SU-DHL-6 (cell line): ENCODE measurements at regions not wholly inside any gene's neighbourhood (a gene's known extent, or its start where the extent isn't known, plus 50 kb on each side); places are given as distances from the start of the nearest gene placed in this dataset.

Source experiments
- H2AFZ ChIP-seq: fragments of 200-600 bp; sonication (generic); 2 replicates; pipeline ENCODE4 v1.6.1; 2014; ENCODE audit warnings: low read depth, mild to moderate bottlenecking, moderate library complexity, mixed read lengths, antibody characterized with exemption, low read length; ENCODE audit not compliant: severe bottlenecking
- H3F3A ChIP-seq: fragments of 200-600 bp; shearing (Covaris generic); 2 replicates; pipeline ENCODE4 v1.6.0; 2016; ENCODE audit warnings: antibody characterized with exemption, mild to moderate bottlenecking; ENCODE audit not compliant: insufficient read depth
- H3K27ac ChIP-seq: fragments of 200-600 bp; sonication (generic); 2 replicates; pipeline ENCODE4 v1.5.1; 2016; ENCODE audit warnings: low read depth, mild to moderate bottlenecking, low read length, moderate library complexity, mixed read lengths
- H3K27me3 ChIP-seq: fragments of 200-600 bp; sonication (generic), shearing (Covaris generic); 2 replicates; pipeline ENCODE4 v1.6.0; 2014; ENCODE audit warnings: mild to moderate bottlenecking, low read length
- H3K36me3 ChIP-seq: fragments of 200-600 bp; sonication (generic); 2 replicates; pipeline ENCODE4 v1.6.1; 2014; ENCODE audit warnings: mild to moderate bottlenecking, low read length, mixed read lengths
- H3K4me2 ChIP-seq: fragments of 300-600, 200-600 bp; shearing (Covaris generic), sonication (generic); 2 replicates; pipeline ENCODE4 v1.6.0; 2014; ENCODE audit warnings: low read length, low read depth, mild to moderate bottlenecking; ENCODE audit not compliant: poor library complexity, severe bottlenecking
- H3K4me3 ChIP-seq: fragments of 200-600 bp; sonication (generic); 2 replicates; pipeline ENCODE4 v1.5.1; 2014; ENCODE audit warnings: antibody characterized with exemption, low read length, mild to moderate bottlenecking, mixed read lengths; ENCODE audit not compliant: insufficient read depth, poor library complexity, severe bottlenecking
- H3K79me2 ChIP-seq: fragments of 200-600 bp; sonication (generic); 2 replicates; pipeline ENCODE4 v1.6.1; 2014; ENCODE audit warnings: mild to moderate bottlenecking, low read length, moderate library complexity; ENCODE audit not compliant: insufficient read depth
- H3K9ac ChIP-seq: fragments of 200-600 bp; sonication (generic); 2 replicates; pipeline ENCODE4 v1.7.0; 2014; ENCODE audit warnings: mild to moderate bottlenecking, low read length
- H3K9me2 ChIP-seq: fragments of 200-600 bp; sonication (generic); replicated peaks from 2 replicates; pipeline ENCODE4 v1.6.1; 2014; ENCODE audit warnings: low read length; ENCODE audit not compliant: insufficient read depth
- H3K9me3 ChIP-seq: fragments of 200-600 bp; sonication (generic); 2 replicates; pipeline ENCODE4 v1.6.1; 2014; ENCODE audit warnings: low read length, mixed read lengths; ENCODE audit not compliant: insufficient read depth
- H4K20me1 ChIP-seq: fragments of 200-600 bp; sonication (generic); 2 replicates; pipeline ENCODE4 v1.6.1; 2014; ENCODE audit warnings: low read depth, mild to moderate bottlenecking, antibody characterized with exemption, low read length, moderate library complexity, mixed read lengths
- CTCF ChIP-seq: fragments of 200-600 bp; sonication (generic); IDR thresholded peaks from one replicate; pipeline ENCODE4 v1.5.1; 2017; ENCODE audit warnings: antibody characterized with exemption, mild to moderate bottlenecking, low read length, moderate library complexity; ENCODE audit not compliant: insufficient read depth, poor library complexity, severe bottlenecking
- EZH2phosphoT487 ChIP-seq: fragments of 200-600 bp; sonication (generic), shearing (Covaris generic); conservative IDR thresholded peaks from 2 replicates; pipeline ENCODE4 v1.6.1; 2018; ENCODE audit warnings: mild to moderate bottlenecking, antibody characterized with exemption, low read length, moderate library complexity, mixed read lengths

GRCh38 chr3:127358641-127359040 is 70.8 kb upstream of the PRR20G start:
- H2AFZ ChIP-seq = no peak overlapping the region
- H3K4me2 ChIP-seq = no peak overlapping the region
- no peaks in the 10 kb centered on the region for H3K79me2 ChIP-seq
- H3K4me3 ChIP-seq = no peak overlapping the region
- peaks cover 15% of the 10 kb centered on the region; the same call in 1 of the 2 replicates for H3K9me3 ChIP-seq
- H4K20me1 ChIP-seq = no peaks in the 10 kb centered on the region
- H3K9ac ChIP-seq = no peak overlapping the region
- H3F3A ChIP-seq = no peaks in the 10 kb centered on the region
- H3K27me3 ChIP-seq = no peaks in the 10 kb centered on the region
- no peaks in the 10 kb centered on the region for H3K9me2 ChIP-seq
- no peaks in the 10 kb centered on the region for H3K36me3 ChIP-seq
- TF ChIP-seq EZH2phosphoT487 (no peak), CTCF (no peak)
- no peak overlapping the region for H3K27ac ChIP-seq

- Histone ChIP-seq H3F3A (no peaks in the 10 kb centered on the region), H3K4me2 (no peak overlapping the region), H3K4me3 (no peak overlapping the region), H3K27me3 (no peaks in the 10 kb centered on the region), H3K9me3 (peaks cover 15% of the 10 kb centered on the region; the same call in 1 of the 2 replicates), H3K79me2 (no peaks in the 10 kb centered on the region), H3K9ac (no peak overlapping the region), H4K20me1 (no peaks in the 10 kb centered on the region), H3K9me2 (no peaks in the 10 kb centered on the region), H2AFZ (no peak overlapping the region), H3K27ac (no peak overlapping the region), H3K36me3 (no peaks in the 10 kb centered on the region)
- TF ChIP-seq EZH2phosphoT487 (no peak), CTCF (no peak)
Measured at GRCh38 chr3:127356381-127356780, 68.5 kb upstream of the PRR20G start.

- Histone ChIP-seq H3F3A (no peaks in the 10 kb centered on the region), H3K4me3 (no peak overlapping the region), H3K9ac (no peak overlapping the region), H3K36me3 (no peaks in the 10 kb centered on the region), H3K9me2 (no peaks in the 10 kb centered on the region), H2AFZ (no peak overlapping the region), H4K20me1 (no peaks in the 10 kb centered on the region), H3K9me3 (peaks cover 15% of the 10 kb centered on the region; the same call in 1 of the 2 replicates), H3K4me2 (no peak overlapping the region), H3K79me2 (no peaks in the 10 kb centered on the region), H3K27me3 (no peaks in the 10 kb centered on the region), H3K27ac (no peak overlapping the region)
- no peak for TF ChIP-seq EZH2phosphoT487
- no peak for TF ChIP-seq CTCF
Measured at GRCh38 chr3:127354761-127355160, 66.9 kb upstream of the PRR20G start.
